ENCODE measurements at regions not wholly inside any gene's neighbourhood (a gene's known extent, or its start where the extent isn't known, plus 50 kb on each side); places are given as distances from the start of the nearest gene placed in this dataset.

DNA sequence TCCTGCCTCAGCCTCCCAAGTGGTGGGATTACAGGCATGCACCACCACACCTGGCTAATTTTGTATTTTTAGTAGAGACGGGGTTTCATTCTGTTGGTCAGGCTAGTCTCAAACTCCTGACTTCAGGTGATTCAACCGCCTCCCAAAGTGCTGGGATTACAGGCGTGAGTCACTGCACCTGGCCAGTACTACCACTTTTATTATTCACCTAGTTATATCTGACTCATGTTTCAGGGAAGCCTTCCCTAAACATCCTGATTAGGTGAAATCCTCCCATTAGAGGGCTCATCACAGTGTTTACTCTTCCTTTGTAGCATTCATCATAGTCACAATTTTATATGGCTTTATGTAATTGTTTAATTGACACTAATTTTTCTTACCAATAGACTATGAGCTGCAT is 295.3 kb upstream of the SOX5 start:
- Histone ChIP-seq H3K4me3 (ENCODE audit: insufficient read depth, low read depth, low read length) (no peak overlapping the region), H2BK120ac (ENCODE audit: low read depth, low read length) (no peak overlapping the region), H3K18ac (ENCODE audit: low read depth, low read length) (no peak overlapping the region), H4K91ac (ENCODE audit: insufficient read depth, low read depth, low read length) (no peak overlapping the region), H3K23ac (ENCODE audit: low read depth, low read length) (no peak overlapping the region), H2BK15ac (ENCODE audit: low read depth, low read length) (no peak overlapping the region), H2AFZ (replicated peaks; ENCODE audit: low read length, poor library complexity) (no peak overlapping the region), H4K20me1 (ENCODE audit: insufficient read depth, low read length) (no peaks in the 10 kb centered on the region), H2AK5ac (ENCODE audit: low read depth, low read length) (no peak overlapping the region), H3K79me1 (ENCODE audit: low read depth in 1 of 2, low read length in 2 of 2) (no peaks in the 10 kb centered on the region; a peak in 1 of 4 replicates), H3K27ac (ENCODE audit: insufficient read depth, low read length) (no peak overlapping the region), H2BK20ac (ENCODE audit: low read depth, low read length) (no peak overlapping the region), H2AK9ac (replicated peaks; ENCODE audit: low read depth, low read length, poor library complexity) (no peak overlapping the region), H3K9ac (ENCODE audit: low read depth, low read length) (no peak overlapping the region), H3K27me3 (ENCODE audit: control insufficient read depth, insufficient read depth, low read length) (no peaks in the 10 kb centered on the region), H3K9me3 (ENCODE audit: control insufficient read depth, insufficient read depth, low read length) (no peaks in the 10 kb centered on the region), H3K4me2 (ENCODE audit: low read depth, low read length) (no peak overlapping the region), H3K9me1 (ENCODE audit: insufficient read depth, low read length) (no peaks in the 10 kb centered on the region), H4K8ac (ENCODE audit: low read depth in 2 of 2, low read length in 2 of 2) (no peak overlapping the region), H3K36me3 (ENCODE audit: control insufficient read depth, insufficient read depth, low read length) (no peaks in the 10 kb centered on the region; the same call in 1 of the 2 replicates), H3K14ac (replicated peaks; ENCODE audit: low read depth, low read length) (no peak overlapping the region), H4K5ac (ENCODE audit: low read depth, low read length) (no peak overlapping the region), H2BK5ac (ENCODE audit: low read depth, low read length, poor library complexity, severe bottlenecking) (no peak overlapping the region), H3K56ac (ENCODE audit: extremely low read depth, insufficient read depth, low read length) (no peak overlapping the region), H3K4me1 (ENCODE audit: control insufficient read depth, insufficient read depth, low read length) (no peaks in the 10 kb centered on the region), H3K4ac (ENCODE audit: low read depth, low read length) (no peak overlapping the region)
- intact Hi-C loops (cut with micrococcal nuclease) = no loop called here
- DNase-seq (no peak), ATAC-seq (ENCODE audit: low read depth) (no peak)
- TF ChIP-seq CTCF (conservative IDR thresholded peaks at IDR 0.05; ENCODE audit: low read depth, low read length) = no peak
- TF ChIP-seq, protein P1, sequence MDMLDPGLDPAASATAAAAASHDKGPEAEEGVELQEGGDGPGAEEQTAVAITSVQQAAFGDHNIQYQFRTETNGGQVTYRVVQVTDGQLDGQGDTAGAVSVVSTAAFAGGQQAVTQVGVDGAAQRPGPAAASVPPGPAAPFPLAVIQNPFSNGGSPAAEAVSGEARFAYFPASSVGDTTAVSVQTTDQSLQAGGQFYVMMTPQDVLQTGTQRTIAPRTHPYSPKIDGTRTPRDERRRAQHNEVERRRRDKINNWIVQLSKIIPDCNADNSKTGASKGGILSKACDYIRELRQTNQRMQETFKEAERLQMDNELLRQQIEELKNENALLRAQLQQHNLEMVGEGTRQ (IDR thresholded peaks at IDR 0.05; ENCODE audit: low read depth, low read length) = no peak
- TF ChIP-seq CHD1 (IDR thresholded peaks at IDR 0.05; ENCODE audit: low read depth, low read length) = no peak
- TF ChIP-seq RAD21 (IDR thresholded peaks at IDR 0.05; ENCODE audit: low read length) = no peak
- TF ChIP-seq MXI1 (IDR thresholded peaks at IDR 0.05; ENCODE audit: borderline replicate concordance, low read depth, low read length) = no peak
- no peak for TF ChIP-seq RCOR1 (IDR thresholded peaks at IDR 0.05; ENCODE audit: insufficient replicate concordance, low read length)
- no peak for TF ChIP-seq RFX5 (IDR thresholded peaks at IDR 0.05; ENCODE audit: low read depth, low read length)
- TF ChIP-seq, protein P2, sequence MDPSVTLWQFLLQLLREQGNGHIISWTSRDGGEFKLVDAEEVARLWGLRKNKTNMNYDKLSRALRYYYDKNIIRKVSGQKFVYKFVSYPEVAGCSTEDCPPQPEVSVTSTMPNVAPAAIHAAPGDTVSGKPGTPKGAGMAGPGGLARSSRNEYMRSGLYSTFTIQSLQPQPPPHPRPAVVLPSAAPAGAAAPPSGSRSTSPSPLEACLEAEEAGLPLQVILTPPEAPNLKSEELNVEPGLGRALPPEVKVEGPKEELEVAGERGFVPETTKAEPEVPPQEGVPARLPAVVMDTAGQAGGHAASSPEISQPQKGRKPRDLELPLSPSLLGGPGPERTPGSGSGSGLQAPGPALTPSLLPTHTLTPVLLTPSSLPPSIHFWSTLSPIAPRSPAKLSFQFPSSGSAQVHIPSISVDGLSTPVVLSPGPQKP (IDR thresholded peaks at IDR 0.05; ENCODE audit: borderline replicate concordance, low read depth, low read length) = no peak
- TF ChIP-seq BHLHE40 (IDR thresholded peaks at IDR 0.05; ENCODE audit: low read depth, low read length) = no peak
- no peak for TF ChIP-seq SMC3 (IDR thresholded peaks at IDR 0.05; ENCODE audit: low read depth, low read length)
- TF ChIP-seq FOS (IDR thresholded peaks at IDR 0.05; ENCODE audit: low read depth, low read length) = no peak
- no peak for TF ChIP-seq POLR2A (IDR thresholded peaks at IDR 0.05; ENCODE audit: low read depth, low read length)
- TF ChIP-seq MAFK (IDR thresholded peaks at IDR 0.05; ENCODE audit: low read depth, low read length) = no peak
- no peak for TF ChIP-seq NFE2L2 (IDR thresholded peaks at IDR 0.05; ENCODE audit: low read depth, low read length)
- no peak for TF ChIP-seq MAZ (IDR thresholded peaks at IDR 0.05; ENCODE audit: borderline replicate concordance, low read depth, low read length)
- no peak for TF ChIP-seq CEBPB (IDR thresholded peaks at IDR 0.05; ENCODE audit: low read depth, low read length)
- in situ Hi-C loops (cut with MboI; ENCODE audit: low sequenced_read_pairs) = no loop called here
- CTCF ChIA-PET = no interaction called here
- POLR2A ChIA-PET (ENCODE audit: unreplicated experiment) = no interaction called here
- dilution Hi-C loops (cut with HindIII; ENCODE audit: low sequenced_read_pairs, unreplicated experiment) = no loop called here
- no TSS peak for BruUV-seq (replicated peaks)
- no CpG with 5 or more reads among the region's 3 CpGs for WGBS, 2 experiments (ENCODE audit: extremely low coverage in 2 of 2, insufficient read length in 1 of 2)

Data from IMR-90 (cell line).